Liver (tissue), 3 donors: ENCODE measurements at regions not wholly inside any gene's neighbourhood (a gene's known extent, or its start where the extent isn't known, plus 50 kb on each side); places are given as distances from the start of the nearest gene placed in this dataset.

ENCODE experiments used
- GABPA ChIP-seq, 2 donors: IDR thresholded peaks in 1 of 2; conservative IDR thresholded peaks in 1 of 2; 2 replicates each; pipeline ENCODE4 v1.6.1; 2016; ENCODE audit warnings: antibody characterized with exemption in 2 of 2, mild to moderate bottlenecking in 1 of 2, moderate library complexity in 1 of 2
- JUND ChIP-seq, 2 donors: IDR thresholded peaks; 2 replicates each; pipeline ENCODE4 v1.6.1; 2016; ENCODE audit warnings: antibody characterized with exemption in 2 of 2
- NR2F2 ChIP-seq: IDR thresholded peaks from 2 replicates; pipeline ENCODE4 v1.6.1; 2016; ENCODE audit warnings: antibody characterized with exemption
- TF ChIP-seq, protein P1 (sequence below): fragments of 150-350 bp; IDR thresholded peaks from 2 replicates; pipeline ENCODE4 v1.5.1; 2017; ENCODE audit warnings: improper control_type of control experiment, low read depth, low read length; ENCODE audit not compliant: missing input control
- donor health status: healthy.
- donor health status: healthy.

DNA sequence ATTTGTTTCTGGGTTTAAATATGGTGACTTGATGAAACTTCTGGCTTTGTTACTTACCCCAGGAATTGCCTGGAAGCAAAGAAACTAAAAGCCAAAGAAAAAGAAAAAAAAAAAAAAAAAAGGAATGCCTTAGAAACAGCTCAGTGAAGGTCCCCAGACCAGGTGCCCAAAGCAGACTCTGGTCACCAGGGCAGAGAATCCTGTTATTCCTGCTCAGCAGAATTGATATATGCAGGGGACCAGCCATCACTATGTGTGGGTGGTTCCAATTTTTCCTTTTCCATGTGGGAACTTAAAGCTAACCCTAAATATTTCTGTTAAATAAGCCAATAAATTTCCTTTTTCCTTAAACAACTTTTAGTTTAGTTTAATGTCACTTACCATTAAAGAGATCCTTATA lies 100.8 kb upstream of the TPRG1 start:
- TF ChIP-seq, protein P1, sequence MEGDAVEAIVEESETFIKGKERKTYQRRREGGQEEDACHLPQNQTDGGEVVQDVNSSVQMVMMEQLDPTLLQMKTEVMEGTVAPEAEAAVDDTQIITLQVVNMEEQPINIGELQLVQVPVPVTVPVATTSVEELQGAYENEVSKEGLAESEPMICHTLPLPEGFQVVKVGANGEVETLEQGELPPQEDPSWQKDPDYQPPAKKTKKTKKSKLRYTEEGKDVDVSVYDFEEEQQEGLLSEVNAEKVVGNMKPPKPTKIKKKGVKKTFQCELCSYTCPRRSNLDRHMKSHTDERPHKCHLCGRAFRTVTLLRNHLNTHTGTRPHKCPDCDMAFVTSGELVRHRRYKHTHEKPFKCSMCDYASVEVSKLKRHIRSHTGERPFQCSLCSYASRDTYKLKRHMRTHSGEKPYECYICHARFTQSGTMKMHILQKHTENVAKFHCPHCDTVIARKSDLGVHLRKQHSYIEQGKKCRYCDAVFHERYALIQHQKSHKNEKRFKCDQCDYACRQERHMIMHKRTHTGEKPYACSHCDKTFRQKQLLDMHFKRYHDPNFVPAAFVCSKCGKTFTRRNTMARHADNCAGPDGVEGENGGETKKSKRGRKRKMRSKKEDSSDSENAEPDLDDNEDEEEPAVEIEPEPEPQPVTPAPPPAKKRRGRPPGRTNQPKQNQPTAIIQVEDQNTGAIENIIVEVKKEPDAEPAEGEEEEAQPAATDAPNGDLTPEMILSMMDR = no peak
- TF ChIP-seq GABPA (IDR thresholded peaks at IDR 0.05 in 1 of 2, conservative IDR thresholded peaks at IDR 0.05 in 1 of 2) (no peak), JUND (IDR thresholded peaks at IDR 0.05) (no peak), NR2F2 (no peak)
